Choroid plexus epithelial cell (primary cell): ENCODE measurements at regions not wholly inside any gene's neighbourhood (a gene's known extent, or its start where the extent isn't known, plus 50 kb on each side); places are given as distances from the start of the nearest gene placed in this dataset.
A peak's percentile ranks its signal among the peaks of the same experiment; 100 is the strongest.

Experiments used
- DNase-seq: peaks from one replicate; pipeline ENCODE4 v3.0.0-alpha.2; 2010; ENCODE audit warnings: low read depth
- H3K4me3 ChIP-seq: 2 replicates; pipeline ENCODE4 v1.5.1; 2011; ENCODE audit warnings: low read depth, mild to moderate bottlenecking, control low read depth, low read length, moderate library complexity
- TF ChIP-seq, protein P1 (sequence below): conservative IDR thresholded peaks from 2 replicates; pipeline ENCODE4 v1.5.1; 2011; ENCODE audit warnings: low read depth, mild to moderate bottlenecking, control low read depth, inconsistent platforms, low read length, moderate library complexity

DNA sequence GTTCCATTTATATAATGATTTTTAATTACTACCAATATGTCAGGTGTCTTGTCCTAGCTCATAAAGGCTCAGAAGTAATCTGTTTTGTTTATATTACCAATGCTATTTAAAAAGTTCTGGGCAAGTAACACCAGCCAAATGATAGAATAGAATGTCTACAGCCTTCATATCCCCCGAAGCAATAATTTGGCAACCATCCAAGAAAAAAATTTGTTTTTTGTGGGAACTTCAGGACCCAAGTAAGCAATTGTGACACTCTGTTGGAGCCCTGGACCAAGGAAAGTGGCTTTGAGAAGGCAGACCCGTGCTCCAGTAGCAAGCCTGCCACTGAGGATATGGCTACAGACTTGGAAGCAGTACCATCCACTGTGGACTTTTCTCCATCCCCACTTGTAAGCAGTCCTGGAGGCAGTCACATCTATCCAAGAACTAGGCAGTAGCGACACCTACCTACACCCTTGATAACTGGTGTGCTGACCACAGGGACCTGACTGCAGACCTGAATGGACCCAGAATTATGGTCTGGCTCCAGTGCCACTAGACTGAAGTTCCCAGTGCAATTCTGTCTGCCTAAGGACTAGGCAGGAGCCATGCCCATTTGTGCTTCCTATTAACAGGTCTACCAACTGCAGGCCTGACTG lies 870.7 kb upstream of the ADGRL2 start:
- H3K4me3 ChIP-seq, result no peak overlapping the region
- DNase-seq, result no peak
- TF ChIP-seq, protein P1, sequence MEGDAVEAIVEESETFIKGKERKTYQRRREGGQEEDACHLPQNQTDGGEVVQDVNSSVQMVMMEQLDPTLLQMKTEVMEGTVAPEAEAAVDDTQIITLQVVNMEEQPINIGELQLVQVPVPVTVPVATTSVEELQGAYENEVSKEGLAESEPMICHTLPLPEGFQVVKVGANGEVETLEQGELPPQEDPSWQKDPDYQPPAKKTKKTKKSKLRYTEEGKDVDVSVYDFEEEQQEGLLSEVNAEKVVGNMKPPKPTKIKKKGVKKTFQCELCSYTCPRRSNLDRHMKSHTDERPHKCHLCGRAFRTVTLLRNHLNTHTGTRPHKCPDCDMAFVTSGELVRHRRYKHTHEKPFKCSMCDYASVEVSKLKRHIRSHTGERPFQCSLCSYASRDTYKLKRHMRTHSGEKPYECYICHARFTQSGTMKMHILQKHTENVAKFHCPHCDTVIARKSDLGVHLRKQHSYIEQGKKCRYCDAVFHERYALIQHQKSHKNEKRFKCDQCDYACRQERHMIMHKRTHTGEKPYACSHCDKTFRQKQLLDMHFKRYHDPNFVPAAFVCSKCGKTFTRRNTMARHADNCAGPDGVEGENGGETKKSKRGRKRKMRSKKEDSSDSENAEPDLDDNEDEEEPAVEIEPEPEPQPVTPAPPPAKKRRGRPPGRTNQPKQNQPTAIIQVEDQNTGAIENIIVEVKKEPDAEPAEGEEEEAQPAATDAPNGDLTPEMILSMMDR, result no peak

DNA sequence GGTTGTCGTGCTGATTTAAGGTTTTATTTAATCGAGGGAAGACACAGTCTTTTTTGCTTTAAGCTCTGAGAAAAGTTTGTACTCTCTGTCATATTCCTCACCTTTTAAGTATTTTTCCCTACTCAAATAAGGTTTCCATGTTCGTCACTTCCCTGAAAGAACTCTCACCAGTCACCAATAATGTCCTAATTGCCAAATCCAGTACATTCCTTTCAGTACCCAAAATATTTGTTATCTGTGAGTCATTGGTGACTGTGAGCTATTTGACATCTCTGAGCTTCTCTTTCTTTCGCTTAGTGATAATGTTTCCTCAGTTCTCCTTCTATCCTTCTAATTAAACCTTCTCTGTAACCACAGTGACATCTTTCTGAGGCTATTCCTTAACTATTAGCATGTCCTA lies 874.2 kb upstream of the ADGRL2 start:
- no peak overlapping the region for H3K4me3 ChIP-seq
- TF ChIP-seq, protein P1, result no peak
- DNase-seq, result no peak

DNA sequence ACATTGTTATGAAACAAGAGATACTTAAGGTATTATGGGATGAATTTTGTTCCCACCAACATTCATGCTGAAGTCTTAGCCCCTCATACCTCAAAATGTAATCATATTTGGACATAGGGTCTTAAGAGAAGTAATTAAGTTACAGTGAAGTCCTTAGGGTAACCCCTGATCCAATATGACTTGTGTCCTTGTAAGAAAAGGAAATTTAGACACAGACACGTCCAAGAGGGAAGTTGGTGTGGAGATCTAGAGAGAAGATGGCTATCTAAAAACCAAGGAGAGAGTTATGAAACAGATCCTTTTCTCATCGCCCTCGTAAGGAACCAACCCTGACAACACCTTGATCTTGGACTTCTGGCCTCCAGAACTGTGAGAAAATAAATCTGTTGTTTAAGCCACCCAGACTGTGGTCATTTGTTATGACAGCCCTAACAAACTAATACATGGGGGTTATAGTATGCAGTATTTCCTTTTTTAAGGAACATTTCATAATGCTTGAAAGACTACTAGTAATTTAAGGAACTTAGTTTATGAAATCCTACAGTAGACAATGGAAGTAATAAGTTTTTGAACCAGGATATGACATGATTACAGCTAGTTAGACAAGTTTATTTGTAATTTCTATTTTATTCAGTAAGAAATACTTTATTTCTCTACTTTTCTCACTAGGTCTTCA lies 875.5 kb upstream of the ADGRL2 start:
- H3K4me3 ChIP-seq, result no peak overlapping the region
- no peak for DNase-seq
- TF ChIP-seq, protein P1, result no peak

DNA sequence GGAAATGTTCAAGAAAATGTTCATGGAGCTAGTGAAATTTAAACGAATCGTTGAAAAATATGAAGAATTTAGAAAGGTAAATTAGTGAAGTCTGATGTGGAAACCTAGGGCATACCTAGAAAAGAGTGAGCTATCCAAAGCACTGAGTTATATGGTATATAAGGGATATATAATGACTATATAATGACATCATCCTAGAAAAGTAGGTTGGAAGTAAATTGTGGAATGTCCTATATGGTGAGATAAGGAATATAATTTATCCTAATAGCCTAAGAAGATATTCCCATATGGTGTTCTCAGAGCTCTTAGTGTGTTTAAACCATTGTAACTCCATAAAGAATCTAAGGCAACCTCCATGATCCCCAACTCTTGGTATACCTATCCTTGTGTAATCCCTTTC lies 876.4 kb upstream of the ADGRL2 start:
- DNase-seq, result no peak
- TF ChIP-seq, protein P1, result no peak

DNA sequence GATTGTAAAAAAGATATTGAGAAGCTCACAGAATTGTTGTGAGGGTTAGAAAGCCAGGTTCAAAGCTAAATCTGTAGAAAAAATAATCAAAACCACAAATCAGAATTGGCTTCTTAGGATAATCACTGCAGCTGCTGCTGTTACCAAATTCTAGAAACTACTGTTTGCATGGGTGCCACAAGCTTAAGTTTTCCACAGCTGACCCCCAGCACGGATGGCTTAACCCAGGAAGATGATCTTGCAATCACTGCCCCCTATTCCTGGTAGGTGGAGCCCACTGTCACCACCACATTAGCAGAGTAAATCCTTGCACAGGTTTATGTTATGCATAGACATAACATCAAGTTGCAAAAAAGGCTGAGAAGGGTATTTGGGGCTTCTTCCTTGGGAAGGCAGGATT lies 877.8 kb upstream of the ADGRL2 start:
- TF ChIP-seq, protein P1, result no peak
- DNase-seq, result no peak

More for the DNA sequence above, 876.4 kb upstream of the ADGRL2 start:
- H3K4me3 ChIP-seq, result no peak overlapping the region

DNA sequence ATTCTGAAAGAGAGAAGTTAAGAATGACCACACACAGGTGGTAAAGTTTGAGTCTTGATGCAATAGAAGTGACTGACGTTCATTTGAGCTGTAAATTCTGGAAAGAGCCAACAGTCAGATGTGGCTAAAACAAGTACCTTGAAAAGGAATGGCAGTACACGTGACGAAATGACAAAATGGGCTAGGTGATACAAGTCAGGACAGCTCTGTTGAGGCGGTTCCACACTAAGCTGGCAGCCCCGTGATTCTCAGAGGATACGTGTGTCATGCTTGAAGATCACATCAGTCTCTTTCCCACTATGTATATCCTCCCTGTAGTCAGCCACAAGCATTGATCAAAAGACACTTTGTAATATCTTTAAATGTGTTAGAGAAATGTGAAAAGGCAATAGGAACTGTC lies 881.3 kb upstream of the ADGRL2 start:
- no peak overlapping the region for H3K4me3 ChIP-seq
- TF ChIP-seq, protein P1, result no peak

More for the DNA sequence above, 877.8 kb upstream of the ADGRL2 start:
- no peak overlapping the region for H3K4me3 ChIP-seq

DNA sequence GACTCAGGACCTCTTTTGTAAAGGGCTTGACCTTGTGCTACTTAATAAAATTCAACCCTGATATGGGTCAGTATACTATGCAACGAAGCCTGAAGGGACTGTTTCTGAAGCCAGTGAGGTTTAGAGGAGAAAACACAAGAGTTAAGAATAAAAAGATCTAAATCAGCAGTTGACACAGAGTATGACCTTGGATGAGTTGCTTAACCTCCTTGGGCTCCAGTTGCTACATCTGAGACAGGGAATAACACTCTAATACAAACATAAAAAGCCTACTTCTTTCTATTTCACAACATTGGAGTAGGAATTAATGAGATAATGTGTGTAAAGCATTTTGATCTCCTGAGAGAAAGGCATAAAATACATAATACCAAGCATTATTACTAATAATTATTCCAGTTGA lies 882.4 kb upstream of the ADGRL2 start:
- H3K4me3 ChIP-seq, result no peak overlapping the region
- peak; percentile 14 for DNase-seq
- TF ChIP-seq, protein P1, result no peak

More for the DNA sequence above, 881.3 kb upstream of the ADGRL2 start:
- no peak for DNase-seq
